Activated CD4-positive, alpha-beta T cell treated with anti-CD3 and anti-CD28 coated beads, Interleukin-2, amount 50 U/mL, for 48 hours (primary cell): ENCODE measurements at regions not wholly inside any gene's neighbourhood (a gene's known extent, or its start where the extent isn't known, plus 50 kb on each side); places are given as distances from the start of the nearest gene placed in this dataset.

Source experiments
- DNase-seq, 2 experiments: peaks; one replicate each; pipeline ENCODE4 v3.0.0-alpha.2; 2020

DNA sequence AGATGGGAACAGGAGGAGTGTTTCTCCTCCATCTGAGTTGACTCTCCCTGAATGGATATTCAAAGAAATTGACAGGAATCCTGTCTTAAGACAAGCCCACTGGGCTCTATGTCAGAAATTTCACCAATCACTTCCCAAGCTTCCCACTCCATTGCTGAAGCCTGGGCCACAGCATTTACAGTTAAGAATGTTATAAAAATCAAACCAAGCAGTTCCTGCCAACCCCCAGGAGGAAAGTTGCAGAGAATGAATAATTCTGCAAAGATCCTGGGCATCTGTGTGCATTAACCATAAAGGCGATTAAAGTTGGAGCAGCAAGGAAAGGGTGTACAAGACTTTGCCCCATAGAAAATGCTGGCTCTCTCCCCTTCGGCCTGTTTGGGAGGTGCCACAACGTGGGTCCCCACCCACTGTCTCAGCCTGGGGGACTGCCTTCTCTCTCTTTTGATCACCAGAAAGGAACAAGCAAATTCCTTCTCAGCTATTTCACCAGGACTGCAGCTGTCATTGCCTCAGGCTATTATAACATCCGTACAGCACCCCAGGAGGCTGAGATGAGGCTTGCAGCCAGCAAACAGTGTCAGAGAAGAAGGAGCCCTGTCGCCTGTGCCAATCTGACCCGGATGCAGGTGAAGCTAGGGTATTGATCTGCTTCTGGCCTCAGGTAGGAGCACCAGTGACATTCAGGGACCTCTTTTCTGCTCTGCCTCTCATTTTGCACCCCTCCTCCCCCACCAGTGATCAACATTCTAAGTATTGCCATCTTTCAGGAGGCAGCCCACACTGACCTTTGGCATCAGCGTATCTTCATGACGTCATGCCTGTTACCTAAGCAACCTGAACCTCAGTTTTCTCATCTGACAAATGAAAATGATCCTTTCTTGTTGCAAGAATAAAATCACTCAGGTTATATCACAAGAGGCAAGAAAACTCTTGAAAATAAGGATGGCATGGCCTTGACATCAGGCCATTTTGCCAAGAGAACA lies 219.0 kb downstream of the SH3BP4 start:
- no peak for DNase-seq

DNA sequence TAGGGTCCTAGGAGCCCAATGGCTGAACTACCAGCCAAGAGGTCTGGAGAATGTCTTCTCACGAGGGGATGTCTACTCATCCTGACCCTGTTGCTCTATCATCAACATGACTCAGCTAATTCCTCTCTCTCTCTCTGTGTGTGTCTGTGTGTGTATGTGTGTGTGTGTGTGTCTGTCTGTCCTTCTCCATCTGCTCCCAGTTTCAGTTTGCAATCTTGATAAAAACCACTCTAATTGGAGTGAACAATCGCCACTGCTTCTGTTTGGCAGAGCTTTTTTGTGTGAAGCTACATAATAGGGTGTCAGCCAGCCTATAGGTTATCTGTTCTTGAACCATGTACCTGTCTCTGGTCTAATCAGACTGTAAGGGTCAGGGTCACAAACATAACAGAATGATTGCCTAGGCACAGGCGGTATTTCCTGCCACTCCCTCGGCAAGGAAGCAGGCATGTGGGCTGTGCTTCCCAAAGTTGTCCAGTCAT lies 219.8 kb downstream of the SH3BP4 start:
- DNase-seq: no peak

DNA sequence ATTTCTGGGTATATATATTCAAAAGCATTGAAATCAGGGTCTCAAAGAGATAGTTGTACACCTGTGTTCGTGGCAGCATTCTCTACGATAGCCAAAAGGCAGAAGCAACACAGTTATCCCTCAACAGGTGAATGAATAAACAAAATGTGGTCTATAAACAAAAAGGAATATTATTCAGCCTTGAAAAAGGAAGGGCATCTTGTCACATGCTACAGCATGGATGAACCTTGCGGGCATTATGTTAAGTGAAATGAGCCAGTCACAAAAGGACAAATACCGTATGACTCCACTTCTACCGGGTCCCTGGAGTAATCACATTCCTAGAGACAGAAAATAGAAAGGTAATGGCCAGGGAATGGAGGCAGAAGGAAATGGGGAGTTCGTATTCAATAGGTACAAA lies 228.8 kb downstream of the SH3BP4 start:
- no peak for DNase-seq

DNA sequence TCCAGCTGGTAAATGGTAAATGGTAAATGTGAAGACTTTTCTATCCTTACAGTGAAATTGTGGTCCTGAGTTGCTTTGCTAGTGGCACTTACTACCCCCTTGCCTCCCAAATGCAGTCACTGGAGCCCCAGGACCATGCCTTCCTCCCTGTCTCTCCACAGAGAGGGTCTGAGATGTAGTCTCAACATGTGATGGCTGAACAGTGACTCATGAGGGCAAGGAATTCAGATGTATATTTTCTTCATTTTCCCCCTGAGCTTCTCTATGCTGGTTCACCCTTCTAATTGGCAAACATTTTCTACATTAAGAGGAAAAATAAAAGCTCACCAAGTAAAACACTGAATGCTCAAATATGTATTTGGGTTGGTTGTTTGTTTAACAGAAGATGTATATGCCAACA lies 232.0 kb downstream of the SH3BP4 start:
- no peak for DNase-seq

DNA sequence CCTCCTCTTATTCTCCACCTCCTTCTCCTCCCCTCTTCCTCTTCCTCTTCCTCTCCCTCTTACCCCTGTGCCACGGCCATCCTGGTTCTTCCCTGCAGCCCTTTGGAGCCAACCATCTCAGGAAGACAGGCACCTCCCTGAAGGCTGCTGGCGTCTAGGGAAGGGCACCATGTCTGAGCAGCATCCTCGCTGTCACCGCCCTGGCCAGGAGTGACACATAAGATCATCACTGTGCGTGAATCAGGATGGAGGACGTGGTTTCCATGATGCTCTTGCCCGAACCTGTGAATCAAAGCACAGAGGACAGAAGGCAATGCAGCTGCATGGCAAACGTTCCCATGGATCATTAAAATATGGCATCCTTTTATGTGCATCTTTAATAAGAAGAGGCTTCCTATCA lies 236.0 kb downstream of the SH3BP4 start:
- DNase-seq: no peak

DNA sequence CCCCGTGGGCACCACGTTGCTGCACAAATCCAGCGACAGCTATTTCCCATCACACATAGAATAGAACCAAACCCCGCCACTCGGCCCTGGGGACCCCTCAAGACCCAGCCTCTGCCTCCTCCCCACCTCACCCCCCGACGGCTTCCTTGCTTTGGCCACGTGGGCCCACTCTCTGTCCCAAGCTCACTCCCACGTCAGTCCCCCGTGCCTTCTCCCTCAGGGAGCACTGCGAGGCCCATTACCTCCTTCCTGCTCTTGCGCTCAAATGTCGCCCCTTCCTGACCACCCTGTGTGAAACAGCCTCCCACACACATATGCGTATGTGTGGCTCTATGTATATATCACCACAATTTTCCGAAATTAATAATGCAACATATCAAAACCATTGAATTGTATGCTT lies 239.7 kb downstream of the SH3BP4 start:
- DNase-seq: no peak

DNA sequence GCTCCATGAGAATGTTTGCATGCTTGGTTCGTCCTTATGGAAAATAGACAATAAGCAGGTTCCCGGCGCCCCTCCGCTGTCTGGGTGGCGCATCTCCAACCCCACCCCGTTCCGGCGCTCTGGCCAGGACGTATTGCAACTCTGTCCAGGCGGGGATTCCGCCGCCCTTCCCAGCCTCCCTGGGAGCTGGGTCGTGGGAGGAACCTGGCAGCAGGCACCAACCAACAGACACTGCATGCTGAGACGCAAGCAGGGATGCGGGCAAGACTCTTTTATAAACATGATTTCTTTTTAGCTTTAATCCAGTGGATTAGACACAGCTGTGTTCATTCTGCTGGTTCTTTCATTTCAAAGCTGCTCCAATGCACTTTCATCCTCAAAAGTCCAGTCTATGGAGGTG lies 240.2 kb downstream of the SH3BP4 start:
- DNase-seq: no peak

DNA sequence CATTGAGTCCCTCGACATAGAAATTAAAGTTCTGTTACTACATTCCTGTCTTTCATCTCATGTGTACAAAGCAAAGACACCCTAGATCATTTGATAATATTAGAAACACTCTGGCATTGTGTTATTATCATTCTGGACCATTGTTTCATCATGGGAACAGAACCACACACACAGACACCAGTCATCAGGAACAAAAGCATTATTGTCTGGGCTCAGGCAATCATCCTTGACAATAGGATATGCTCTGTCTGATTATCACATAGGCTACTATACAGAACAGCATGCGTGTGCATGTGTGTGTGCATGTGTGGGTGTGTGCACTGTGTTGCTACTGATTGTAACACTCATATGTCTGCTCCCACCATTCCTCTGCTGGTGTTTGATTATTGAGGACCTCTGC lies 242.5 kb downstream of the SH3BP4 start:
- DNase-seq: no peak

DNA sequence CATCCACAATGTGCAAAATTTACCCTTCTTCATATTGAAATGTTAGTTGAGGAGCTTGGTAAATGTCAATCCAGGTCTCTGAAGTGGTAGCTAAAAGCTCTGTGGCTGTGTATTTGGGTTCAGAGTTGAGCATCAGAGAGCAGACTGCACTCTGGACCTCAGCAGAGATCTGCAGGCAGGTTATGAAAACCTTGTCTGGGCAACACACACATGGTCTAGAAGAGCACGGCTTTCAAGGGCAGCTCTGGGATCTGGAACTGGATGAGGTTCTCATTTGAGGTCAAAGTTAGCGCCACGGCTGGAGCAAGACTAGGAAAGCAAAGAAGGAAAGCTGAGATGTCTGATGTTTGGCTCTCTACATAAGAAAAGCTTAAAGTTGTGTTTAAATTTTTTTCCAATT lies 243.0 kb downstream of the SH3BP4 start:
- DNase-seq: no peak

DNA sequence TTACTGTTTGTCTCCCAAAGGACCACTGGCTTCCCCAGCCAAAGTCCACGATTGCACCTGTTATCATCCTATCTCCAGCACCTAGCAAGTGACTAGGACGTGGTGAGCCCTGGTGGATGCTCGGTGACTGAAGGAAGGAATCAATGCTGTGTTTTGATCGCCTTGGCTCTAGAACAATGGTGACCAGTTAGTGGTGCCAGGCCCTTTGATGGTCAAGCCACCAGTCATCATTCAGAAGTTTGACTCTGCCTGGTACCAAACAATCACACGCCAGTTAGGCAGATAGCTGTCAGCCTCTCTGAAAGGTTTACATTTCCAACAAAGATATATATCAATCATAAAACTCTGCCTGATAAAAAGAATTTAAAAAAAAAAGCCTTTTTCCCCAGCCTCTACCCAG lies 244.1 kb downstream of the SH3BP4 start:
- DNase-seq: no peak

DNA sequence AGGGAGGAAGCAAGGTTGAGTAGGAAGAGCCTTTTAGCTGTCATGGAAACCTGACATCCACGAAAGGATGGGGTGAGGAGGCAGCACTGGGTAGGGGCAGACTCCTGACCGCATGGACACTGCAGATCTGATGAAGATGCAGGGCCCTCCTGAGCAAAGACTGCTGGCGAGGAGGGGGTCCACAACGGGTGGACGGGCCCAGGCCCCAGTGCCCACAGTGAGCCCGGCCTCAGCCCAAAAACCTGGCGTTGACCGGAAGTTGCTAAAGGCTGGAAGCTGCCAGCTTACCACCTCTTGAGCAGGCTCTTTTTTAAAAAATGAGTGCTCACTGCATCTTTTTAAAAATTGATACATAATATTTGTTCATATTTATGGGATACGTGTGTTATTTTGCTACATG lies 247.3 kb downstream of the SH3BP4 start:
- no peak for DNase-seq

DNA sequence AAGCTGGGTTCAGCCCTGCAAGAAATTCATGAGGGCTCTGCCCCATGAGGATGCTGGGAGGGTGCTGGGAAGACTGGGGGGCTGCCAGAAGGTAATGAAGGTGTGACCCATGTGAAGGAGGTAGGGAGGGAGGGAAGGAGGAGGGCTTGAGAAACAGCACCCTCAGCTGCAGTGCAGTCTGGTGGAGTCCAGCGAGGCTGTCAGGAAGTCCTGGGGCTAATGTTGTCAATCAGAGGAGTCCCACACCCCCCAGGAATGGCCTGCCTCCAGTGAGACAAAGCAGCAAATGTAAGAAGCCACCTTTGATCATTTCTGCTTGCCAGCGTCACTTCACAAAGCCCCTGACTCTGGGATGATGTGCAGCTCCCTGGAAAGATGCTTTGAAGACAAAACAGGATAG lies 248.4 kb downstream of the SH3BP4 start:
- no peak for DNase-seq

DNA sequence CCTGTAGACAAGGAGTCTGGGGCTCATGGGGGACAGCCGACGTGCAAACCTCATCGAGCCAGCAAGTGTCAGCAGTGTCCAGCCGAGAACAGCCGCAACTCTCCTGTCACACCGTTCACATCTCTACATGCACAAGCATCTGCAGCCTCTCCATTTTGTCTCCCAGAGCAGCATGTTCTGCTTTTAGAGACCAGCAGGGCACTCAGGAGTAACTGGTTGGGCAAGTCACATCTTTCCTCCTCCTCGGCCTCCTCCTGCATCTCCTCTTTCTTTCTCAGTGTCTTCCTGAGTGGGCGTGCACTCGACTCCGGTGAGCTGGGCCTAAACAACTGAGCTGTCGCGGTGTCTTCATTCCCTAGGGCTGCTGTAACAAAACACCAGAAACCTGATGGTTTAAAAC lies 249.9 kb downstream of the SH3BP4 start:
- DNase-seq: no peak

DNA sequence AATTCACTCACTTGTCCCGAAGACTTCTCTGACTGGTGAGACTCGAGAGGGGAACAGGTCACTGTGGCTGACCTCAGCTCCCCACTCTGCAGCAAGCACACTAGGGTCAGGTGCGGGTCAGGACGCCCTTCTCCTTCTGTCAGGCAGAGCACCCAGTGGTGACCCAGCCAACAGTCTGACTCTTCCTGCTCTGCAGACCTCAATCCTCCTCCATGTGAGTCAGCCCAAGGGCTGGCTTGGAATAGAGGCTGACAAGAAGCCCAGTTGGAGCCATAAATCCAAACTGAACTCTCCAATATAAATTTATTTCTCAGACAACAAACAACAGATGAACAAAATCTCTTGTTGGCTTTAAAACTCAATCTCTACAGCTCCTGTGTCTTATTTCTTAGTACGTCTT lies 253.1 kb downstream of the SH3BP4 start:
- DNase-seq: no peak

DNA sequence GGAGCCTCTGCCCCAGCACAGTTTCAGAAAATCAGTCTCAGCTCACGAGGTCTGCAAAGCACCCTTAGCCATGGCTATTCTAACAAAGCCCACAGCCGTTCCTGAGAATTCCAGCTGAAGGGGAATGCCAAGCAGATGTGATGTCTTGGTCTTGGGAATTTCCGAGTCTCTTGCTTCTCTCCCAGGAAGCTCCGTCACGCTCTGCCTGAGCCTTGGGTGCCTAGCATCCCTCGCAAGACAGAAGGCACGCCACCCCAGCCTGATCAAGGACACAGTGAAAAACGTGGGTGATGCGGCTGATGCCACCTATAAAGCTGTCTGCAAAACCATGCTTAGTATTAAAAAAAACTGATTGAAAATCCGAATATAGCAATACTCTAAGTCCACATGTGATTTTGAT lies 254.6 kb downstream of the SH3BP4 start:
- DNase-seq: no peak

DNA sequence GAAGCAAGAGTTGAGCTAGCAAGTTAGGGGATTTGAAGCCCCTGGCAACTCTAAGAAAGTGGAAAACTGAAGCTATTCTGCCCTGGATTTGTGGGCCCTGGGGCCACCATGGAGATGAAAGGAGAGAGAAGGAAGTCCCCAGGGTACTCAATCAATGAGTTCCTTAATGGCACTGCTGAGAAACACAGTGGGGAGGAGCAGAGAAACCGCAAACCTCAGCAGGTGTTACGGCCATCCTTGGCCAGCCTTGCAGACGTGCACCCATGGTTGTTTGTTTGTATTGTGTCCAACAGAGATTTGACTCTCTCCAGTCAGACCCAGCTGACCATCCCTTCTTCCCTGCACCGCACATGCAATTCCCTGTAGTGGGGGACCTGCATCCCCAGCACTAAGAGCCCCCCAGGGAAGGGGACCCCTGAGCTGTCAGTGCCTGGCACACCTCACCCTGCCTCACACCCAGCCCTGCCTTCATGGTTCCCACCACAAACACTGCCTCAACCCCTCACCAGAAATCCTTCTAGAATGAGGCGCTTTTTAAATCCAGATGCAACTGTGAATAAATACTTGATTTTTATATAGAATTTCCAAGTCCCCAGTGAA lies 255.3 kb downstream of the SH3BP4 start:
- no peak for DNase-seq

DNA sequence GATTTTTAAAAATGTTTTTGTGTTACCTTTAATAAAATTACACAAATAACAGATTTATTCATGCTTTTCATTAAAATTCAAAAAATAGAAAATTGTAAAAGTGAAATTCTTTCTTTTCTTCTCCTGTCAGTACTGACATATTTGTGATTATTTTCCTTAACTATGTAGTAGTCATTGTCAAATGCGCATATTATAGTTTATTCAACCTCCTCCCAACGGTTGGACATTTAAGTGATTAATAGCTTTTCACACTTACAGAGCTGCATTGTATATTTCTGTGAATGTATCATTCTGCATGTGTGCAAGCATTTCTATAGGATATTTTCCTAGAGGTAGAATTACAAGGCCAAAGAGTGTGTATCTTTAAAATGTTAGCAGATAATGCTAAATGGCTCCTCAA lies 259.2 kb downstream of the SH3BP4 start:
- no peak for DNase-seq

DNA sequence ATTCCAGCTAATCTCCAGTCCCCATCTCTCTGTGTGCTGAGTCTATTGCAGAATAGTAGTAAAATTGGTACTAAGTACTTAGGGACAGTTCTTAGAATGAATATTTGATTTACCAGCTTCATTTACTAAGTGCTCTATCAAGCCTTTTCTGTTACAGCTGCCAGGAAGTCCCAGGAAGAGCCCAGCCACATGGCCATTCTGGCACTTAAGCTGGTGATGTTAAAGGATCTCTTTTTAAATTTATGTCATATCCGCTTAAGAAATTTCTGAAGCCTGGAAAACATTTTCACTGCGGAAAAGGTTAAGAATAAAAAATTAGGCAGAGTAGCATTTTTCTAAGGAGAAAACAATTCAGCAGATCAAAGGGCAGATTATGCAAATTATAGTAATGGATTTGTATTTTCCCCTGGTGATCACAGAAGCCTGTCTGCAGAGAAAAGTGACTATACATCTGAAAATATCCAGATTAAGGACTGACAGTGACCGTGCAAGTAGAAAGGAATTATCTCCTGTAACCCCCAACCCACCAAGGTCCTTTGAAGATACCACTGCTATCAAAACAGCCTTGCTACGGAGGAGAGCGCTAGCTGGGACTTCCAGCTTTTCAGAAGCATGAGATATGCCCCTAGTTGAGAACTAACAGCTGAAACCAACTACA lies 260.8 kb downstream of the SH3BP4 start:
- DNase-seq: no peak

DNA sequence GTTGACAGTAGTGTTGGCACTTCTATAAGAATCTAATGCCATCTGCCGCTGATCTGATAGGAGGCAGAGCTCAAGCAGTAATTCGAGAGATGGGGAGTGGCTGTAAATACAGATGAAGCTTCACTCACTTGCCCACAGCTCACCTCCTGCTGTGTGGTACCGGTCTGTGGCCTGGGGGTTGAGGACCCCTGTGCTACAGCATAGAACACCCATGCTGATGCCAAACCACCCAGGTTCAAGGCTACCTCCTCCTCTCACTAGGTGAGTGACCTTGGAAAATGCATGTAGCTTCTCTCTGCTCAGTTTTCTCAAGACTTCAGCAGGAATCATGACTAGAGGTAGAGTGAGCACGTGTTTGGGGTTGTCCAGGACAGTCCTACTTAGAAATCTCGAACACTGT lies 263.4 kb downstream of the SH3BP4 start:
- no peak for DNase-seq

DNA sequence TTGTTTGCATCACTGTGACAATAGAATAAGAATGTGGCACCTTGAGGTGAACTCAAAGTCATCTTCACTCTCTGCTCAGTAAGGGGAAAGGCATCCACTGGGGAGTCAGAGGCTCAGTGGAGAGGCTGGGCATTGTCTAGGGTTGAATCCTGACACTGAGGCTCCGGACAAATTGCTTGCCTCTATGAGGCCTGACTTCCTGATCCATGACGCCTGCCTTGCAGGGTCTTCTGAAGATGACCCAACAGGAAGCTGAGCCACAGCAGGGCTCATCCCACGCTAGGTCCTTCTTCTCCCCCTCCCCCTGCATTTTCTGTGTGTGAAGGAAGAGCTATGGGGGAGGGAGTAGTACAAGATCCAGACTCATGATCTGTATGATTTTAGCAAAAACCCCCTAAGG lies 265.1 kb downstream of the SH3BP4 start:
- no peak for DNase-seq

DNA sequence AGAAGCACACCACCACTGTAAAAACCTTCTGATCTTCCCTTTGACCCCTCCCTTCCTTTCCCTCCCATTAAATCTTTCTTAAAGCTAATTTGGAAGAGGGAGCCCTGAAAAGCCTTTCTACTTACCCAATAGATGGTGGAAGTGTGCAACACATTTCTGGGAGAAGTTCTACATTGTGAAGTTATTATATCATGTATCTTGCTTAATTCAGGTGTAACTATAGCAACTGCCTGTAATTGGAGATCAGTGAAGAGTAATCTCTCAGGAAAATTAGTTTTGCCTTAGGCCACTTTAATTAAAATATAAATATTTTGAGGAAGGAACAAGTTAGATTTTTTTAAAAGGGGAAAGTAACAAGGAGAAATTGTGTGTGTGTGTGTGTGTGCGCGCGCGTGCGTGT lies 266.0 kb downstream of the SH3BP4 start:
- no peak for DNase-seq

DNA sequence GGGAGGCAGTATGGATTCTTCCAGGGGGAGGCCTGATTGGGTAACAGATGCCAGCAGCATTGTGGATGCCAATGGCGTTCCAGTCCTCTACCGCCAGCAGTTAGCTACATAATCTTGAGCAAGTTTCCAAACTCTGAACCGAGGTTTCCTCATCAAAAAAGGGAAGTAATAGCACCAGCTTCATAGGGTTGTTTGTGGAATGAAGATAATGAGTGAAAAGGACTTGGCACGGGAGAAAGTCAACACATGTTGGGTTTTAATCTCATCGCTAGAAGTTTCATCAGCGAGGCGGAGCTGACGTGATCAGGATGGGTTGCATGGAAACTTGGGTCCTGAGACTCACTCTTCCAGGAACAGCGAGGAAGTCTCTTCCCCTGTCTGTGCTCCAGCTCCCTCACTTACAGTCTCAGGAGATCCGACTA lies 266.7 kb downstream of the SH3BP4 start:
- DNase-seq: no peak

DNA sequence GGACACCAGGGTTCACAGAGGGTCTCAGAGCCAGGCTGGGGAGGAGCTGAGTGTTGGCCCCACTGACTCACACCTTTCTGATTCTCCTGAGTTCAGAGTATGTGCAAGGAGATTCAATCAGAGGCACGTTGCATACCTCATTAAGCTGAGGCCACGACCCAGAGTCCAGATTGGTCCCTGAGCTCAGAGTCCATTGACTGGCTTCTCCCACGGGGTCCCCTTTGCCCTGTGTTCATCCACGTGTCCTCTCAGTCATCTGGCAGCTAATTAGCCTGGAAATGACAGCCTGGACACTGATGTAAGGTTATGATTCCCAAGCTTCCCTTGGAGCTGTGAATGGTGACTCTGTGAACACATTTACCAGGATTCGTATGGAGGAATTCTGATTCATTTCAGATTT lies 267.2 kb downstream of the SH3BP4 start:
- no peak for DNase-seq

DNA sequence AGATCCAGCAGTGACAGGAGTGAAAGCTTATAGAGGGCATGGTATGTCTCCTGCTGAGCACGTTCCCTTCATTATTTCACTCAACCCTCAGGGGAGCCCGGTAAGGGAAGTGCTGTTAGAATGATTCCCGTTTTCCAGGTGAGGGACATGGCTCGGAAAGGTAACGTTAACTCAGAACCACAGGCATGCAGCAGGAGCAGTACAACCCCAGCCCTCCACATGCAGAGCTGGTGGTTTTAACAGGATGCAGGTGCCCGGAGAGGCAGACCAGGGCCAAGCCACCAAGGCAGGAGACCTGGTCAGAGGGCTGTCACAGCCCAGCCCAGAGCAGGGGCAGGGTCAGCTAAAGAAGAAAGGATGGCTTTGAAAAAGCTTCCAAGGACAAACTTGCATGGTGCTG lies 268.5 kb downstream of the SH3BP4 start:
- no peak for DNase-seq
